GM18511 (cell line): ENCODE measurements at regions not wholly inside any gene's neighbourhood (a gene's known extent, or its start where the extent isn't known, plus 50 kb on each side); places are given as distances from the start of the nearest gene placed in this dataset.
"Not testable (repeated sequence)": the region's sequence is repeated elsewhere in the genome, so short reads cannot be mapped to it uniquely, and the experiment has no call there.

ENCODE experiments used
- ATAC-seq: cut with Tn5 transposase; IDR thresholded peaks from one replicate; pipeline ENCODE4 v1.9.1; 2021; ENCODE audit warnings: mild to moderate bottlenecking, moderate library complexity; ENCODE audit not compliant: unreplicated experiment

GRCh38 chr13:40345149-40345514, 321.3 kb downstream of the FOXO1 start:
- ATAC-seq: no peak

GRCh38 chr13:40345654-40346372, 320.6 kb downstream of the FOXO1 start:
- no peak for ATAC-seq

DNA sequence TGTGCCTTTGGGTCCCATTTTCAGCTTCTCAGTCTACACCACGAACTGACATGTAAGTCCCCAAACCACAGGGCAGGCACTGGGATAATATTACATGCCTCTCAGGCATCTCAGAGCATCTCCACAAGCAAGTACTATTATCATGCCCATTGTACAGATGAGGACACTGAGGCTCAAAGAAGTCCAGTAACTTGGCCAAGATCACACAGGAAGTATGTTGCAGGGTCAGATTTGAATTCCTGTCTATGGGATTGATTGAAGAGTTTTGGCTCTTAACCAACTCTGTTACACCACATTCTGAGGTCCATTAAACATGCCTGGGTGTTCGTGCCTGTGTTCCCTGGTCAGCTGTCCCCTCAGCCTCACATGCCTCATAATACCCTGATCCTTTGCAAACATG, 319.8 kb downstream of the FOXO1 start:
- ATAC-seq: no peak

- no peak for ATAC-seq
These were observed 318.3 kb downstream of the FOXO1 start for GRCh38 chr13:40348096-40348679.

DNA sequence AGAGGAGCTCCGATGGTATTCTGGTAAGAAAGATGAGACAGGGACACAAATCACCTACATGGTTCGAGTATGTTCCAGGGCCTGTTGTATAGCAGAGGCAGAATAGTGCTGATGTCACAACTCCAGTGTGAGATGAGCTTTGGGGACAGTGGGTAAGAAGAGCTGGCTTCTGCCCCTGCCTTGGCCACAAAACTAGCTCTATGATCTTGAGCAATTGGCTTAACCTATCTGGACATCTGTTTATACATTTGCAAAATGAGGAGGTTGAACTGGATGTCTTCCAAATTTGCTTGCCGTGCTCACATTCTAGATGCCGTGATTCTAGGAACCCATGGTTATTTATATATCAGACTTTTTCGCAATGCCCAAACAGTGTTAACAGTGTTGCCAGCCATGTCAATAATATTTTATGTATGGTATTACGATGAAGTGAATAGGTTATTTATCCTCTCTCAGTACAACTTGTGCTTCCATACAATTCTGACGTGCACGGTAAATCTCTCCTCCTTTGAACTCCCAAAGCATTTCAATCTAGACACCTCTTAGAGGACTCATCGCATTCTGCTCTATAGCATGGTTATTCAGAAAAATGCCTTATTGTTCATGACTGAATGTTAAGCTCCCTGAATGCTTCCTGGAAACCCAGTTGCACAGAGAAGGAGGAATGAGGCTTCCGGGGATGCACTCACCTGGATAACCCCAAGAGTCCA, 316.0 kb downstream of the FOXO1 start:
- no peak for ATAC-seq

DNA sequence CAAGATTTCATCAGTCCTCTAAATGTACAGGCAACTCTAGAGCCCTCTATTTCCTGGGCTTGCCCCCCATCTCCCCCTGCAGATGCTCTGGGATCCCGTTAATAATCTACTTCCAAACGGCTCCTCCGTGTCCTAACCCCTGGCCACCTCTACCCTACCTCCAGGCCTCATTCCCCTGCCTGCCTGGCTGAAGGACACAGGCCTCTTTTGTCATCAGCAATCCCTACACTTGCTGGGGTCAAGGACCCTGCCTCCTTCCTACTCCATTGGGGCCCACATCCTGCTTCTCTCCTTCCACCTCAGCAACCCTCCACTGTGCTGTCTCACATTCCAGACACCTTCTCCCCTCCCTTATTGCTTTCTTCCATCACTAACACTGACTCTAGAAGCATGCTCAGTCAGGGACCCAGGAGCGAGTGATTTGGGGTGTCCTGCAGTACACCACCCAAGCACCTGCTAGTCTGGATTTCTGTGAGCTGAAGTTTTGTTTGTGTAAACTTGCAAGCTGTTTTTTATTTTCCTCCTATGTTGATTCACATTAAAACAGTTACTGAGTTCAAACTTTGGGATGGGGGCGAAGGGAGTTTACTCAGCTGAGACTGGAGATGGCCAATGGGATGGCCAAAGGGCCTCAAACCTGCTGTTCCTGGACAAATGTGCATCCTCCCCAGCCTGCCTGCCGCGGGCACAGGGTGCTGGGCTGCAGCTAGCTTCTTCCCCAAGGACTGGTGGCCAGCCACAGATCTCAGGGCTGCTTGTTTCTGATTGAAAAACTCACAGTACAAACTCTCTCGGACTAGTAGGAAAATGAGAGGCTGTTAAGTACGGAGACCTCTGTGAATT, 314.7 kb downstream of the FOXO1 start:
- ATAC-seq: no peak

- ATAC-seq: no peak
These were observed 314.1 kb downstream of the FOXO1 start for GRCh38 chr13:40352380-40352778.

GRCh38 chr13:40352802-40353562, 313.5 kb downstream of the FOXO1 start:
- no peak for ATAC-seq

- no peak for ATAC-seq
These were observed 311.2 kb downstream of the FOXO1 start for GRCh38 chr13:40355126-40355724.

DNA sequence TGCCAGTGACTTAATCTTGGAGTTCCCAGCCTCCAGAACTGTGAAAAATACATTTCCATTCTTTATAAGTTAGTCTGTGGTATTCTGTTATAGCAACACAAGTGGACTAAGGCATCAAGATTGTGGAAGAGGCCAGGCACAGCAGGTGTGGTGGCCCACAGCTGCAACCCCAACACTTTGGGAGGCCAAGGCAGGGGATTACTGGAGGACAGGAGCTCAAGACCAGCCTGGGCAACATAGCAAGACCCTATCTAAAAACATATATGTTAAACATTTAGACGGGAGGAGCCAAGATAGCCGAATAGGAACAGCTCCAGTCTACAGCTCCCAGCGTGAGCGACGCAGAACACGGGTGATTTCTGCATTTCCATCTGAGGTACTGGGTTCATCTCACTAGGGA, 310.4 kb downstream of the FOXO1 start:
- no peak for ATAC-seq

- not testable (repeated sequence) for ATAC-seq
These were observed 310.0 kb downstream of the FOXO1 start for GRCh38 chr13:40356458-40356857.

GRCh38 chr13:40362502-40362901, 303.9 kb downstream of the FOXO1 start:
- no peak for ATAC-seq

GRCh38 chr13:40363653-40364052, 302.8 kb downstream of the FOXO1 start:
- no peak for ATAC-seq

- no peak for ATAC-seq
These were observed 300.3 kb downstream of the FOXO1 start for GRCh38 chr13:40366119-40366518.

- ATAC-seq: no peak
These were observed 298.1 kb downstream of the FOXO1 start for GRCh38 chr13:40368127-40368891.

- ATAC-seq: no peak
These were observed 295.8 kb downstream of the FOXO1 start for GRCh38 chr13:40370661-40371060.

DNA sequence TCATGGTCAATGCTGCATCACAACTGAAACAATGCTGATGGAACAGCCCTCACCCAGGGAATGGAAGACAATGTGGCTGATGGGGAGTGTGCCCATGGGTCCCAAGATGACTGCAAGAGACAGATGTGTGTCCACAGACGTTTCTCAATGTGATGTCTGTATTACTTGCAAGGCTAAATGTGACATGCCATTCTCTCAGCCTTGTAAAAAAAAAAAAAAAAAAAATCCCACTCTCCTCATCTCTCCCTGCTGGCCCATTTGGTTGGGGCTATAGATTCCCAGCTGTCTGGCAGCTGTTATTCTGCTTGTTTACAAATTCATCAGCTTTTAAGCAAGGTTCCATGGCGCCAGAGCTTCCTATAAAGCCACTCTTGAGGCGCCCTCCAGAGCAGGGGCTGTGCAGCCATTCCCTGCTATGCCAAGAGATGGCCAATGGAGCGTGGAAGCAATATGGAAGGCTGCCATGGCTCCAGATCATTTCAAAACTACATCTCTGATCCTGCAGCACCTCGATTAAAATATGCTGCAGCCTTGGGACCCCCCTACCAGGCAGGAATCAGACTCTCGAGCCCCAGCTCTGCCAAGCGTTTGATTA, 294.8 kb downstream of the FOXO1 start:
- no peak for ATAC-seq

- ATAC-seq: not testable (repeated sequence)
These were observed 292.8 kb downstream of the FOXO1 start for GRCh38 chr13:40373608-40374007.
